Mesothelial cell of epicardium (in vitro differentiated cells): ENCODE measurements at regions not wholly inside any gene's neighbourhood (a gene's known extent, or its start where the extent isn't known, plus 50 kb on each side); places are given as distances from the start of the nearest gene placed in this dataset.

Experiments
- DNase-seq, 2 experiments: peaks; one replicate each; pipeline ENCODE4 v3.0.0; 2021; ENCODE audit warnings: low spot score in 2 of 2; ENCODE audit not compliant: unreplicated experiment in 2 of 2
- H3K27ac Mint-ChIP-seq: 2 replicates; pipeline ENCODE4 v1.8.0; 2021; ENCODE audit warnings: mixed read lengths
- H3K27me3 Mint-ChIP-seq: 2 replicates; pipeline ENCODE4 v1.8.0; 2021; ENCODE audit warnings: low read depth, mixed read lengths
- H3K36me3 Mint-ChIP-seq: 2 replicates; pipeline ENCODE4 v1.8.0; 2021; ENCODE audit warnings: mixed read lengths
- H3K4me1 Mint-ChIP-seq: 2 replicates; pipeline ENCODE4 v1.8.0; 2021; ENCODE audit warnings: mixed read lengths
- H3K4me3 Mint-ChIP-seq: 2 replicates; pipeline ENCODE4 v1.8.0; 2021; ENCODE audit warnings: mild to moderate bottlenecking, moderate library complexity, mixed read lengths
- H3K9me3 Mint-ChIP-seq: 2 replicates; pipeline ENCODE4 v1.8.0; 2021; ENCODE audit warnings: mixed read lengths
- TF ChIP-seq, protein P1 (sequence below): fragments of 200-600 bp; sonication (generic); IDR thresholded peaks from one replicate; pipeline ENCODE4 v1.5.0; 2021; ENCODE audit warnings: antibody characterized with exemption; ENCODE audit not compliant: unreplicated experiment

DNA sequence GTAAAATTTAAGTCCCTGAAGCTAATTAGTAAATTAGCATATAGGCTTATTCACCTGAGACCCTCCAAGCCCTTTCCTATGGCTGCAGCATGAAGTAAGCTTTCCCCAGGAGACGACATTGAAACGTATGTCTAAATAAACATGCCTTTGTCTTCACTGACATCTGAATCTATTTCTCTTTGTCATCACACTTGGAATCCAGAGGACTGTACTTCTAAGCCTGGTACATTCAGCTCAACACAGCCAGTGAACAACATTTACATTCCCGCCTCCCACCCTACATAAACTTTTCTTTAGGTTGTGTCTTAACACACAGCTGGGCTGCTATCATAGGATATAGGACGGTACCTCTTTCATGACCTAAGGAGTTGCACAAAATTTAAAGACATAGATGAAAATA, 414.4 kb downstream of the SFMBT2 start:
- H3K4me3 Mint-ChIP-seq, result no peak overlapping the region
- TF ChIP-seq, protein P1, sequence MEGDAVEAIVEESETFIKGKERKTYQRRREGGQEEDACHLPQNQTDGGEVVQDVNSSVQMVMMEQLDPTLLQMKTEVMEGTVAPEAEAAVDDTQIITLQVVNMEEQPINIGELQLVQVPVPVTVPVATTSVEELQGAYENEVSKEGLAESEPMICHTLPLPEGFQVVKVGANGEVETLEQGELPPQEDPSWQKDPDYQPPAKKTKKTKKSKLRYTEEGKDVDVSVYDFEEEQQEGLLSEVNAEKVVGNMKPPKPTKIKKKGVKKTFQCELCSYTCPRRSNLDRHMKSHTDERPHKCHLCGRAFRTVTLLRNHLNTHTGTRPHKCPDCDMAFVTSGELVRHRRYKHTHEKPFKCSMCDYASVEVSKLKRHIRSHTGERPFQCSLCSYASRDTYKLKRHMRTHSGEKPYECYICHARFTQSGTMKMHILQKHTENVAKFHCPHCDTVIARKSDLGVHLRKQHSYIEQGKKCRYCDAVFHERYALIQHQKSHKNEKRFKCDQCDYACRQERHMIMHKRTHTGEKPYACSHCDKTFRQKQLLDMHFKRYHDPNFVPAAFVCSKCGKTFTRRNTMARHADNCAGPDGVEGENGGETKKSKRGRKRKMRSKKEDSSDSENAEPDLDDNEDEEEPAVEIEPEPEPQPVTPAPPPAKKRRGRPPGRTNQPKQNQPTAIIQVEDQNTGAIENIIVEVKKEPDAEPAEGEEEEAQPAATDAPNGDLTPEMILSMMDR, result no peak
- no peaks in the 10 kb centered on the region for H3K9me3 Mint-ChIP-seq
- DNase-seq, result no peak
- no peaks in the 10 kb centered on the region for H3K36me3 Mint-ChIP-seq
- H3K4me1 Mint-ChIP-seq, result peaks cover 2% of the 10 kb centered on the region
- no peak overlapping the region for H3K27ac Mint-ChIP-seq
- H3K27me3 Mint-ChIP-seq, result peaks cover 38% of the 10 kb centered on the region

DNA sequence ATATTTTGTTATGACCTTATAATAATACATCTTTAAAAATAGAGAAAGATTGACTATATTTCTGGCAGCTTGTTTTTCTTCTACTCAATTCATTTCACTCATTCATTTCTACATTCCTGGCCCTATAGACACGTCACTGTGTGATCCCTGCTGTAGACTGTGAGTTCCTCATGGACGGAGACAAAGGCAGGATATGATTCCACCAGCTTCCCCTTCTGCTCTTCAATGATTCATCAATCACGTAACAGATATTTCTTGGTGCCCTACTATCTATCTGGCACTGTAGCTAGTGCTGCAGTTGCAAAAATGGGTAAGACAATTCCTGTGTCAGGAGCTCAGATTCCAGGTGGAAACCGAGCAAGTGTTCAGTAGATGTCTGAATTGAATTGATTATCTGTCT, 415.0 kb downstream of the SFMBT2 start:
- peaks cover 36% of the 10 kb centered on the region for H3K27me3 Mint-ChIP-seq
- no peak overlapping the region for H3K27ac Mint-ChIP-seq
- no peak for DNase-seq
- no peaks in the 10 kb centered on the region for H3K36me3 Mint-ChIP-seq
- no peaks in the 10 kb centered on the region for H3K9me3 Mint-ChIP-seq
- TF ChIP-seq, protein P1, result no peak
- no peak overlapping the region for H3K4me3 Mint-ChIP-seq
- H3K4me1 Mint-ChIP-seq, result peaks cover 2% of the 10 kb centered on the region

DNA sequence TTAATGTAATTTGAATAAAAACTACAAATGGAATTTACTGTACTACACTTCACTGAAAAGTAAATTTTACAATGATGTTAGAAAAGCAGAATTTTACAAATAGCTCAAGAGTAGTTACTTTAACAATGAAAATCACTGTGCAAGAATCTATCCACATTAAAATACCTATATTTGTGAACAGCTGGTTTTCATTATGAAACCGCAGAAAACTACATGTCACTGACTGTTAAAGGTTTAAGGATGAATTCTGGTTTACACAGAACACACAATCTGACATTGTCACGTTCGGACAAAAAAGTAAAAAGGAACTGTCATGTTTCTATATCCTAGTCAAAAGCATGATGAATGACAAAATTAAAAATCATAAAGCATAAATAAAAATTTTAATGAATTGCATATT, 415.3 kb upstream of the PRKCQ start:
- no peak for DNase-seq
- H3K27ac Mint-ChIP-seq, result no peak overlapping the region

DNA sequence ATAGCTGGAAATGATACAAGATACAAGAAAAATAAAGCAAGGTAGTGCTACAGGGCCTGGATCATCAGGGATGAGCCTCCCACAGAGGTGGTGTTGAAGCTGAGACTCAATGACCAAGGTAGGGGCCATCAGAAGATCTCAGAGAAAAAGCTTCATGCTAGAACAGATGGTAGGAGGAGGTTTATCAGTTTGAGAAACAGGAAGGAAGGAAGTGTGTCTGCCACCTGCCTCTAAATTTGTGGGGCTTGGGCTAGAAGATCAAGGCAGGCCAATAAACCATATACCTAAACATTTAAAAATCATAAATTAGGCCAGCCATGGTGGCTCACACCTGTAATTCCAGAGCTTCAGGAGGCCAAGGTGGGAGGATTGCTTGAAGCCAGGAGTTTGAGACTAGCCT, 410.8 kb upstream of the PRKCQ start:
- Mint-ChIP-seq H3K4me3 (no peak overlapping the region), H3K27ac (no peak overlapping the region), H3K9me3 (no peaks in the 10 kb centered on the region), H3K36me3 (no peaks in the 10 kb centered on the region), H3K4me1 (peaks cover 2% of the 10 kb centered on the region), H3K27me3 (peaks cover 13% of the 10 kb centered on the region)
- TF ChIP-seq, protein P1, result no peak
- no peak for DNase-seq

More for the DNA sequence above, 415.3 kb upstream of the PRKCQ start:
- H3K4me3 Mint-ChIP-seq, result no peak overlapping the region
- peaks cover 2% of the 10 kb centered on the region for H3K4me1 Mint-ChIP-seq
- H3K9me3 Mint-ChIP-seq, result no peaks in the 10 kb centered on the region
- TF ChIP-seq, protein P1, result no peak
- H3K27me3 Mint-ChIP-seq, result peaks cover 33% of the 10 kb centered on the region
- H3K36me3 Mint-ChIP-seq, result no peaks in the 10 kb centered on the region

DNA sequence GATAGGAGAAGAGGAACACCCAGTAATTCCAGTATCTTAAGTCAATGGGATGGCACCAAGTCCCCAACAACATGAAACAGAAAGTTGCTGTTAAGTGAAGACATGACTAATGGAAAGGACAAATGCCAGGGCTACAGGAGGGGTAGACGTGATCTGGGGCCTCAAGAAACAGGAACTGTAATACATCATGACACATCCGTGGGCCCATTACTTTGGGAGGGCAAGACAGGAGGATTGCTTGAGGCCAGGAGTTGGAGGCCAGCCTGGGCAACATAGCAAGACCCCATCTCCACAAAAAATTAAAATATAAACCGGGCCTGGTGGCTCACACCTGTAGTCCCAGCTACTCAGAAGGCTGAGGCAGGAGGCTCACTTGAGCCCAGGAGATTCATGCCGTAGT, 408.6 kb upstream of the PRKCQ start:
- no peaks in the 10 kb centered on the region for H3K36me3 Mint-ChIP-seq
- TF ChIP-seq, protein P1, result no peak
- peaks cover 17% of the 10 kb centered on the region for H3K27me3 Mint-ChIP-seq
- no peaks in the 10 kb centered on the region for H3K4me1 Mint-ChIP-seq
- no peak for DNase-seq
- no peaks in the 10 kb centered on the region for H3K9me3 Mint-ChIP-seq
- no peak overlapping the region for H3K4me3 Mint-ChIP-seq
- H3K27ac Mint-ChIP-seq, result no peak overlapping the region

DNA sequence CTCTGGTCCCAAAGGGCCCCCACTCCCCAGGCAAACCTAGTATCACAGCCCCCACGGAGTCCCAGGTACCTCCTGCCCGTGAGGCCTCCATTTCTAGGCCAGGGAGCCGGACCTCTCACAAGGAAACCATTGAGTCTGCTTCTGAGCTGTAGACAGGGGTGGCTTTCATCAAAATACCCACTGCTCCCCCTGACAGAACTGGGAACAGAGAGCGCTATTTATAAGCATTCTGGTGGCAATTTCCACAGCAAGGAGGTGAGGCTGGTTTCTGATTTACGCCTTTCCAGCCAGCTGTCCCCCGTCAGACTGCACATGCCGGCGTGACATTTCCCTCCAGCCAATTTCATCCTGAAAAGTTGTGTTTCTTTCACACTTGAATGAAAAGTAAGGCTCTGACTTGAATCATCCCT, 407.5 kb upstream of the PRKCQ start:
- no peak for DNase-seq
- TF ChIP-seq, protein P1, result no peak
- H3K27ac Mint-ChIP-seq, result no peak overlapping the region
- H3K4me3 Mint-ChIP-seq, result no peak overlapping the region
- H3K9me3 Mint-ChIP-seq, result no peaks in the 10 kb centered on the region
- no peaks in the 10 kb centered on the region for H3K36me3 Mint-ChIP-seq
- no peaks in the 10 kb centered on the region for H3K4me1 Mint-ChIP-seq
- H3K27me3 Mint-ChIP-seq, result peaks cover 14% of the 10 kb centered on the region
